ENCODE measurements at regions not wholly inside any gene's neighbourhood (a gene's known extent, or its start where the extent isn't known, plus 50 kb on each side); places are given as distances from the start of the nearest gene placed in this dataset.
A peak's percentile ranks its signal among the peaks of the same experiment; 100 is the strongest.
"Not testable (repeated sequence)": the region's sequence is repeated elsewhere in the genome, so short reads cannot be mapped to it uniquely, and the experiment has no call there.

- no peak for DNase-seq (ENCODE audit: low spot score)
Observed at GRCh38 chr3:88291486-88291885, 141.7 kb downstream of the C3orf38 start.

- DNase-seq (ENCODE audit: low spot score) = no peak
Observed at GRCh38 chr3:88298189-88298588, 148.4 kb downstream of the C3orf38 start.

GRCh38 chr3:88301273-88301995, 151.7 kb downstream of the C3orf38 start:
- DNase-seq (ENCODE audit: low spot score) = no peak

- no peak for DNase-seq (ENCODE audit: low spot score)
Observed at GRCh38 chr3:88301996-88302393, 152.2 kb downstream of the C3orf38 start.

- DNase-seq (ENCODE audit: low spot score) = not testable (repeated sequence)
Observed at GRCh38 chr3:88303331-88303904, 153.7 kb downstream of the C3orf38 start.

- DNase-seq (ENCODE audit: low spot score) = peak; percentile 22
Observed at GRCh38 chr3:88307666-88308065, 157.9 kb downstream of the C3orf38 start.

GRCh38 chr3:88311826-88312225, 162.1 kb downstream of the C3orf38 start:
- no peak for DNase-seq (ENCODE audit: low spot score)

GRCh38 chr3:88312256-88312655, 162.5 kb downstream of the C3orf38 start:
- no peak for DNase-seq (ENCODE audit: low spot score)

- no peak for DNase-seq (ENCODE audit: low spot score)
Observed at GRCh38 chr3:88318067-88318466, 168.3 kb downstream of the C3orf38 start.

GRCh38 chr3:88321363-88322050, 171.7 kb downstream of the C3orf38 start:
- no peak for DNase-seq (ENCODE audit: low spot score)

GRCh38 chr3:88324788-88325187, 175.0 kb downstream of the C3orf38 start:
- DNase-seq (ENCODE audit: low spot score) = no peak

GRCh38 chr3:88334187-88334868, 184.6 kb downstream of the C3orf38 start:
- no peak for DNase-seq (ENCODE audit: low spot score)

GRCh38 chr3:88336894-88337293, 187.1 kb downstream of the C3orf38 start:
- no peak for DNase-seq (ENCODE audit: low spot score)

GRCh38 chr3:88343264-88343663, 193.5 kb downstream of the C3orf38 start:
- no peak for DNase-seq (ENCODE audit: low spot score)

- no peak for DNase-seq (ENCODE audit: low spot score)
Observed at GRCh38 chr3:88346643-88347042, 196.9 kb downstream of the C3orf38 start.

GRCh38 chr3:88362428-88362827, 212.7 kb downstream of the C3orf38 start:
- DNase-seq (ENCODE audit: low spot score) = no peak

- DNase-seq (ENCODE audit: low spot score) = no peak
Observed at GRCh38 chr3:88364926-88365325, 215.2 kb downstream of the C3orf38 start.

GRCh38 chr3:88369337-88369736, 219.6 kb downstream of the C3orf38 start:
- DNase-seq (ENCODE audit: low spot score) = no peak

GRCh38 chr3:88369767-88370166, 220.0 kb downstream of the C3orf38 start:
- no peak for DNase-seq (ENCODE audit: low spot score)

- DNase-seq (ENCODE audit: low spot score) = no peak
Observed at GRCh38 chr3:88385090-88385489, 235.3 kb downstream of the C3orf38 start.

GRCh38 chr3:88398581-88398980, 248.8 kb downstream of the C3orf38 start:
- no peak for DNase-seq (ENCODE audit: low spot score)

GRCh38 chr3:88403319-88403718, 253.6 kb downstream of the C3orf38 start:
- no peak for DNase-seq (ENCODE audit: low spot score)

GRCh38 chr3:88408097-88408496, 258.3 kb downstream of the C3orf38 start:
- DNase-seq (ENCODE audit: low spot score) = no peak
